ENCODE measurements at regions not wholly inside any gene's neighbourhood (a gene's known extent, or its start where the extent isn't known, plus 50 kb on each side); places are given as distances from the start of the nearest gene placed in this dataset.

DNA sequence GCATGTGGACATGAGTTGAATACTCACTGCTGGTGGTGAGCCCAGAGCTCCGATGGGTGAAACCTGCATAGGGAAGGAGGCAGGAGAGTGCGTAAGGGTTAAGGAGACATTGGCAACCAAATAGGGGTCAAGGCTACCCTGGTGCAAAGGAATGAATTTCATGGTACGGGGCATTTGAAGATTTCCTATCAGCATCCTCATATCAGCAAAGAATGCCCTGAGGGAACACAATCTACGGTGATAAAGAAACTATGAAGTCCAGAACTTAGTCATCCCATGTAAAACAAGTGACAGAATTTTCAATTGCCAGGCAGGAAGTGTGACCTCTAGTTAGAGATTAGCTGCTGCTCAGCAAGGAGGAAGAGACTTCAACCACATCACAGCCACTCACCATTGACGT lies 64.9 kb downstream of the MBD3L1 start:
- Mint-ChIP-seq H3K27ac (no peak overlapping the region), H3K27me3 (ENCODE audit: low read depth) (peaks cover 3% of the 10 kb centered on the region; the same call in 1 of the 2 replicates), H3K4me1 (no peaks in the 10 kb centered on the region), H3K4me3 (no peak overlapping the region), H3K9me3 (no peaks in the 10 kb centered on the region; a peak in 3 of 5 replicates), H3K36me3 (ENCODE audit: insufficient read depth in 1 of 3, low read depth in 3 of 3) (peaks cover 0 to 3% (median 2%) of the 10 kb centered on the region in 3 experiments; a peak in 1 of 7 replicates)
- WGBS (ENCODE audit: extremely low coverage, insufficient read length, low lambda C conversion rate), result no CpG with 5 or more reads among the region's 5 CpGs
- no peak overlapping the region for H3K18ac ChIP-seq (ENCODE audit: insufficient read length, low read depth, low read length)
- no peak overlapping the region for H3K4me2 ChIP-seq (ENCODE audit: insufficient read depth, insufficient read length, low read length)
- no peak overlapping the region for H2BK15ac ChIP-seq (ENCODE audit: low read depth, low read length)
- no peaks in the 10 kb centered on the region for H3K27me3 ChIP-seq (ENCODE audit: insufficient read depth, low read length)
- no peaks in the 10 kb centered on the region for H3K79me1 ChIP-seq (ENCODE audit: insufficient read depth, low read depth, low read length, poor library complexity, severe bottlenecking)
- H3K79me2 ChIP-seq (ENCODE audit: insufficient read depth, low read length), result no peaks in the 10 kb centered on the region
- H3K4me1 ChIP-seq (ENCODE audit: insufficient read depth, low read length), result no peaks in the 10 kb centered on the region
- no peak overlapping the region for H4K8ac ChIP-seq (replicated peaks; ENCODE audit: insufficient read length, low read depth, low read length)
- no peak overlapping the region for H3T11ph ChIP-seq (ENCODE audit: low read length)
- no peak overlapping the region for H3K23ac ChIP-seq (ENCODE audit: insufficient read length, low read depth, low read length)
- H4K5ac ChIP-seq (ENCODE audit: insufficient read length, low read depth, low read length), result no peak overlapping the region
- DNase-seq, result no peak
- no peak overlapping the region for H3K9ac ChIP-seq (ENCODE audit: extremely low read depth, insufficient read length, low read length)
- TF ChIP-seq, protein P1, sequence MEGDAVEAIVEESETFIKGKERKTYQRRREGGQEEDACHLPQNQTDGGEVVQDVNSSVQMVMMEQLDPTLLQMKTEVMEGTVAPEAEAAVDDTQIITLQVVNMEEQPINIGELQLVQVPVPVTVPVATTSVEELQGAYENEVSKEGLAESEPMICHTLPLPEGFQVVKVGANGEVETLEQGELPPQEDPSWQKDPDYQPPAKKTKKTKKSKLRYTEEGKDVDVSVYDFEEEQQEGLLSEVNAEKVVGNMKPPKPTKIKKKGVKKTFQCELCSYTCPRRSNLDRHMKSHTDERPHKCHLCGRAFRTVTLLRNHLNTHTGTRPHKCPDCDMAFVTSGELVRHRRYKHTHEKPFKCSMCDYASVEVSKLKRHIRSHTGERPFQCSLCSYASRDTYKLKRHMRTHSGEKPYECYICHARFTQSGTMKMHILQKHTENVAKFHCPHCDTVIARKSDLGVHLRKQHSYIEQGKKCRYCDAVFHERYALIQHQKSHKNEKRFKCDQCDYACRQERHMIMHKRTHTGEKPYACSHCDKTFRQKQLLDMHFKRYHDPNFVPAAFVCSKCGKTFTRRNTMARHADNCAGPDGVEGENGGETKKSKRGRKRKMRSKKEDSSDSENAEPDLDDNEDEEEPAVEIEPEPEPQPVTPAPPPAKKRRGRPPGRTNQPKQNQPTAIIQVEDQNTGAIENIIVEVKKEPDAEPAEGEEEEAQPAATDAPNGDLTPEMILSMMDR (conservative IDR thresholded peaks at IDR 0.05), result no peak
- H2AFZ ChIP-seq (ENCODE audit: low read length), result no peak overlapping the region
- H3K23me2 ChIP-seq (ENCODE audit: insufficient read length, low read depth, low read length, poor library complexity, severe bottlenecking), result no peaks in the 10 kb centered on the region
- no peak overlapping the region for H3K56ac ChIP-seq (ENCODE audit: insufficient read length, low read depth, low read length)
- no peak overlapping the region for H2BK5ac ChIP-seq (ENCODE audit: insufficient read length, low read length)
- H3K9me3 ChIP-seq (ENCODE audit: control insufficient read depth, low read depth, low read length), result peaks cover 100% of the 10 kb centered on the region
- no peak overlapping the region for H4K91ac ChIP-seq (ENCODE audit: insufficient read length, low read depth, low read length)
- H3K14ac ChIP-seq (ENCODE audit: insufficient read depth, low read length), result no peak overlapping the region
- no peak overlapping the region for H2AK5ac ChIP-seq (ENCODE audit: insufficient read length, low read length)
- H3K27ac ChIP-seq (ENCODE audit: insufficient read length, low read depth, low read length), result no peak overlapping the region
- H4K20me1 ChIP-seq (ENCODE audit: control insufficient read depth, insufficient read depth, insufficient read length), result no peaks in the 10 kb centered on the region
- H2BK120ac ChIP-seq (ENCODE audit: low read depth, low read length, poor library complexity, severe bottlenecking), result no peak overlapping the region
- H3K4ac ChIP-seq (ENCODE audit: low read depth, low read length), result no peak overlapping the region
- no peak overlapping the region for H2BK20ac ChIP-seq (ENCODE audit: low read depth, low read length, poor library complexity, severe bottlenecking)
- H2BK12ac ChIP-seq (ENCODE audit: insufficient read length, low read depth, low read length), result no peak overlapping the region
